Stimulated activated naive CD8-positive, alpha-beta T cell treated with anti-CD3 and anti-CD28 coated beads, Interleukin-15, Interleukin-2, amounts not matched to agents 100 U/mL and 50 U/mL, for 24 hours (primary cell): ENCODE measurements at regions not wholly inside any gene's neighbourhood (a gene's known extent, or its start where the extent isn't known, plus 50 kb on each side); places are given as distances from the start of the nearest gene placed in this dataset.

Source experiments
- ATAC-seq: fragments of 150-1000 bp; cut with Tn5 transposase; one replicate; pipeline ENCODE4 v1.10.0; 2021
- DNase-seq: peaks from one replicate; pipeline ENCODE4 v3.0.0; 2021

- DNase-seq, result no peak
- no peak for ATAC-seq
Measured at GRCh38 chr4:100083289-100083688, 107.0 kb downstream of the DDIT4L start.

GRCh38 chr4:100082852-100083251, 107.4 kb downstream of the DDIT4L start:
- ATAC-seq (peak; percentile 42), DNase-seq (no peak)

- DNase-seq (no peak), ATAC-seq (no peak)
Measured at GRCh38 chr4:100081491-100081890, 108.8 kb downstream of the DDIT4L start.

- DNase-seq, result no peak
- ATAC-seq, result peak; percentile 63
Measured at GRCh38 chr4:100079264-100079663, 111.0 kb downstream of the DDIT4L start.

GRCh38 chr4:100076753-100077152, 113.5 kb downstream of the DDIT4L start:
- DNase-seq (no peak), ATAC-seq (no peak)

GRCh38 chr4:100075486-100076270, 114.6 kb downstream of the DDIT4L start:
- no peak for ATAC-seq
- no peak for DNase-seq

- DNase-seq (no peak), ATAC-seq (no peak)
Measured at GRCh38 chr4:100075056-100075455, 115.2 kb downstream of the DDIT4L start.

- no peak for ATAC-seq
- no peak for DNase-seq
Measured at GRCh38 chr4:100071506-100071905, 118.8 kb downstream of the DDIT4L start.

- DNase-seq (no peak), ATAC-seq (no peak)
Measured at GRCh38 chr4:100070868-100071267, 119.4 kb downstream of the DDIT4L start.

GRCh38 chr4:100069207-100069606, 119.1 kb upstream of the H2AZ1 start:
- DNase-seq (no peak), ATAC-seq (no peak)

GRCh38 chr4:100067255-100067654, 117.2 kb upstream of the H2AZ1 start:
- DNase-seq (no peak), ATAC-seq (no peak)

- ATAC-seq, result no peak
- DNase-seq, result no peak
Measured at GRCh38 chr4:100063355-100063754, 113.3 kb upstream of the H2AZ1 start.

- no peak for ATAC-seq
Measured at GRCh38 chr4:100062921-100063320, 112.8 kb upstream of the H2AZ1 start.

GRCh38 chr4:100061835-100062234, 111.8 kb upstream of the H2AZ1 start:
- DNase-seq (no peak), ATAC-seq (no peak)

More at GRCh38 chr4:100062921-100063320, 112.8 kb upstream of the H2AZ1 start:
- DNase-seq, result no peak

GRCh38 chr4:100060765-100061416, 110.8 kb upstream of the H2AZ1 start:
- no peak for DNase-seq
- ATAC-seq, result no peak

- DNase-seq, result no peak
- no peak for ATAC-seq
Measured at GRCh38 chr4:100059467-100059866, 109.4 kb upstream of the H2AZ1 start.

GRCh38 chr4:100056701-100057100, 106.6 kb upstream of the H2AZ1 start:
- ATAC-seq, result no peak
- DNase-seq, result no peak

- no peak for ATAC-seq
- DNase-seq, result no peak
Measured at GRCh38 chr4:100054071-100054470, 104.0 kb upstream of the H2AZ1 start.

- ATAC-seq (no peak), DNase-seq (no peak)
Measured at GRCh38 chr4:100049872-100050271, 99.8 kb upstream of the H2AZ1 start.

- no peak for ATAC-seq
- DNase-seq, result no peak
Measured at GRCh38 chr4:100042711-100043110, 92.6 kb upstream of the H2AZ1 start.

GRCh38 chr4:100042235-100042634, 92.2 kb upstream of the H2AZ1 start:
- ATAC-seq (no peak), DNase-seq (no peak)

GRCh38 chr4:100041646-100042045, 91.6 kb upstream of the H2AZ1 start:
- no peak for DNase-seq
- ATAC-seq, result no peak

GRCh38 chr4:100034023-100034664, 84.1 kb upstream of the H2AZ1 start:
- no peak for DNase-seq
- no peak for ATAC-seq
